ENCODE measurements at regions not wholly inside any gene's neighbourhood (a gene's known extent, or its start where the extent isn't known, plus 50 kb on each side); places are given as distances from the start of the nearest gene placed in this dataset.

GRCh38 chr3:134710313-134710680 is 59.5 kb upstream of the KY start:
- DNase-seq (ENCODE audit: extremely low spot score), result no peak
- CTCF ChIA-PET, result no interaction called here
- POLR2A ChIA-PET, result no interaction called here
- TF ChIP-seq L3MBTL2 (conservative IDR thresholded peaks at IDR 0.05) (no peak), LEF1 (IDR thresholded peaks at IDR 0.05; ENCODE audit: borderline replicate concordance) (no peak), FOXK2 (IDR thresholded peaks at IDR 0.05) (no peak), FOXM1 (IDR thresholded peaks at IDR 0.05; ENCODE audit: borderline replicate concordance) (no peak), SUZ12 (IDR thresholded peaks at IDR 0.05) (no peak), FOXA1 (IDR thresholded peaks at IDR 0.05) (no peak), ELF4 (IDR thresholded peaks at IDR 0.05) (no peak), BHLHE40 (IDR thresholded peaks at IDR 0.05; ENCODE audit: borderline replicate concordance) (no peak), ARNT (IDR thresholded peaks at IDR 0.05) (no peak), TARDBP (IDR thresholded peaks at IDR 0.05) (no peak), HDGF (IDR thresholded peaks at IDR 0.05; ENCODE audit: borderline replicate concordance) (no peak), PKNOX1 (IDR thresholded peaks at IDR 0.05) (no peak), NFRKB (IDR thresholded peaks at IDR 0.05) (no peak), CTBP1 (IDR thresholded peaks at IDR 0.05; ENCODE audit: borderline replicate concordance) (no peak)

- CTCF ChIA-PET, result no interaction called here
- TF ChIP-seq BHLHE40 (IDR thresholded peaks at IDR 0.05; ENCODE audit: borderline replicate concordance), result no peak
- no peak for TF ChIP-seq SUZ12 (IDR thresholded peaks at IDR 0.05)
- no peak for TF ChIP-seq FOXA1 (IDR thresholded peaks at IDR 0.05)
- TF ChIP-seq HDGF (IDR thresholded peaks at IDR 0.05; ENCODE audit: borderline replicate concordance), result no peak
- no peak for TF ChIP-seq TARDBP (IDR thresholded peaks at IDR 0.05)
- DNase-seq (ENCODE audit: extremely low spot score), result no peak
- POLR2A ChIA-PET, result no interaction called here
Observed at GRCh38 chr3:134711284-134711683, 60.5 kb upstream of the KY start.

- no peak for DNase-seq (ENCODE audit: extremely low spot score)
- POLR2A ChIA-PET, result no interaction called here
- no peak for TF ChIP-seq SP1 (IDR thresholded peaks at IDR 0.05)
- TF ChIP-seq FOXA1 (IDR thresholded peaks at IDR 0.05), result no peak
- no peak for TF ChIP-seq L3MBTL2 (conservative IDR thresholded peaks at IDR 0.05)
- no peak for TF ChIP-seq NFRKB (IDR thresholded peaks at IDR 0.05)
- TF ChIP-seq BHLHE40 (IDR thresholded peaks at IDR 0.05; ENCODE audit: borderline replicate concordance), result no peak
- TF ChIP-seq SUZ12 (IDR thresholded peaks at IDR 0.05), result no peak
- no peak for TF ChIP-seq TARDBP (IDR thresholded peaks at IDR 0.05)
- no peak for TF ChIP-seq ELF4 (IDR thresholded peaks at IDR 0.05)
- TF ChIP-seq LEF1 (IDR thresholded peaks at IDR 0.05; ENCODE audit: borderline replicate concordance), result no peak
- TF ChIP-seq FOXM1 (IDR thresholded peaks at IDR 0.05; ENCODE audit: borderline replicate concordance), result no peak
- CTCF ChIA-PET, result no interaction called here
Observed at GRCh38 chr3:134713671-134714070, 62.8 kb upstream of the KY start.

- DNase-seq (ENCODE audit: extremely low spot score), result no peak
- no peak for TF ChIP-seq LEF1 (IDR thresholded peaks at IDR 0.05; ENCODE audit: borderline replicate concordance)
- no peak for TF ChIP-seq BHLHE40 (IDR thresholded peaks at IDR 0.05; ENCODE audit: borderline replicate concordance)
- no peak for TF ChIP-seq SUZ12 (IDR thresholded peaks at IDR 0.05)
- TF ChIP-seq ELF4 (IDR thresholded peaks at IDR 0.05), result no peak
- no peak for TF ChIP-seq HDGF (IDR thresholded peaks at IDR 0.05; ENCODE audit: borderline replicate concordance)
- no peak for TF ChIP-seq NFRKB (IDR thresholded peaks at IDR 0.05)
- TF ChIP-seq CTBP1 (IDR thresholded peaks at IDR 0.05; ENCODE audit: borderline replicate concordance), result no peak
- no peak for TF ChIP-seq ZNF384 (IDR thresholded peaks at IDR 0.05)
- POLR2A ChIA-PET, result no interaction called here
- CTCF ChIA-PET, result no interaction called here
Observed at GRCh38 chr3:134718726-134719125, 67.9 kb upstream of the KY start.

- no peak for DNase-seq (ENCODE audit: extremely low spot score)
- POLR2A ChIA-PET, result no interaction called here
- no peak for TF ChIP-seq LEF1 (IDR thresholded peaks at IDR 0.05; ENCODE audit: borderline replicate concordance)
- no peak for TF ChIP-seq ZNF384 (IDR thresholded peaks at IDR 0.05)
- no peak for TF ChIP-seq NFRKB (IDR thresholded peaks at IDR 0.05)
- no peak for TF ChIP-seq ARNT (IDR thresholded peaks at IDR 0.05)
- TF ChIP-seq FOXA1 (IDR thresholded peaks at IDR 0.05), result no peak
- no peak for TF ChIP-seq ELF4 (IDR thresholded peaks at IDR 0.05)
- no peak for TF ChIP-seq BHLHE40 (IDR thresholded peaks at IDR 0.05; ENCODE audit: borderline replicate concordance)
- no peak for TF ChIP-seq L3MBTL2 (conservative IDR thresholded peaks at IDR 0.05)
- TF ChIP-seq TARDBP (IDR thresholded peaks at IDR 0.05), result no peak
- TF ChIP-seq CTBP1 (IDR thresholded peaks at IDR 0.05; ENCODE audit: borderline replicate concordance), result no peak
- no peak for TF ChIP-seq FOXM1 (IDR thresholded peaks at IDR 0.05; ENCODE audit: borderline replicate concordance)
- TF ChIP-seq SUZ12 (IDR thresholded peaks at IDR 0.05), result no peak
- TF ChIP-seq HDGF (IDR thresholded peaks at IDR 0.05; ENCODE audit: borderline replicate concordance), result no peak
- no peak for TF ChIP-seq PKNOX1 (IDR thresholded peaks at IDR 0.05)
- TF ChIP-seq SP1 (IDR thresholded peaks at IDR 0.05), result no peak
- TF ChIP-seq FOXK2 (IDR thresholded peaks at IDR 0.05), result no peak
- CTCF ChIA-PET, result no interaction called here
Observed at GRCh38 chr3:134721214-134721613, 70.4 kb upstream of the KY start.

GRCh38 chr3:134722969-134723368 is 72.1 kb upstream of the EPHB1 start:
- no peak for DNase-seq (ENCODE audit: extremely low spot score)
- ChIA-PET CTCF (no interaction called here), POLR2A (no interaction called here)
- TF ChIP-seq ELF4 (IDR thresholded peaks at IDR 0.05) (no peak), FOXM1 (IDR thresholded peaks at IDR 0.05; ENCODE audit: borderline replicate concordance) (no peak), CTBP1 (IDR thresholded peaks at IDR 0.05; ENCODE audit: borderline replicate concordance) (no peak), NFRKB (IDR thresholded peaks at IDR 0.05) (no peak), TARDBP (IDR thresholded peaks at IDR 0.05) (no peak), LEF1 (IDR thresholded peaks at IDR 0.05; ENCODE audit: borderline replicate concordance) (no peak), SUZ12 (IDR thresholded peaks at IDR 0.05) (no peak), FOXA1 (IDR thresholded peaks at IDR 0.05) (no peak), BHLHE40 (IDR thresholded peaks at IDR 0.05; ENCODE audit: borderline replicate concordance) (no peak), ZNF384 (IDR thresholded peaks at IDR 0.05) (no peak), FOXK2 (IDR thresholded peaks at IDR 0.05) (no peak), L3MBTL2 (conservative IDR thresholded peaks at IDR 0.05) (no peak), PKNOX1 (IDR thresholded peaks at IDR 0.05) (no peak), ARNT (IDR thresholded peaks at IDR 0.05) (no peak), SP1 (IDR thresholded peaks at IDR 0.05) (no peak), HDGF (IDR thresholded peaks at IDR 0.05; ENCODE audit: borderline replicate concordance) (no peak)

Data from HEK293T (cell line).